ENCODE measurements at regions not wholly inside any gene's neighbourhood (a gene's known extent, or its start where the extent isn't known, plus 50 kb on each side); places are given as distances from the start of the nearest gene placed in this dataset.

GRCh38 chr12:115811045-115811444 lies 466.4 kb downstream of the MED13L start:
- TF ChIP-seq ZNF274 (IDR thresholded peaks at IDR 0.05; ENCODE audit: low read depth, low read length) = no peak
- no peak for TF ChIP-seq YY1 (IDR thresholded peaks at IDR 0.05; ENCODE audit: insufficient read depth, insufficient read length)

Data from NT2/D1 (cell line).